Liver (tissue), 8 donors: ENCODE measurements at regions not wholly inside any gene's neighbourhood (a gene's known extent, or its start where the extent isn't known, plus 50 kb on each side); places are given as distances from the start of the nearest gene placed in this dataset.

Experiments used
- DNase-seq: peaks from one replicate; pipeline ENCODE4 v3.0.0-alpha.2; 2017; ENCODE audit warnings: low spot score
- H3K27ac ChIP-seq, 2 donors: one replicate each; pipeline ENCODE4 v1.7.0; 2013; ENCODE audit warnings: inconsistent platforms in 2 of 2, low read length in 2 of 2, control low read depth in 1 of 2, low read depth in 1 of 2, mild to moderate bottlenecking in 1 of 2
- H3K27me3 ChIP-seq, 4 donors: one replicate each; pipeline versions ENCODE4 v1.6.1 to v1.7.0; 2013; ENCODE audit warnings: low read length in 3 of 4, inconsistent platforms in 1 of 4, mild to moderate bottlenecking in 1 of 4, moderate library complexity in 1 of 4; ENCODE audit not compliant: control insufficient read depth in 4 of 4, insufficient read depth in 4 of 4
- H3K36me3 ChIP-seq, 4 donors: one replicate each; pipeline versions ENCODE4 v1.6.1 to v1.7.0; 2013; ENCODE audit warnings: low read length in 3 of 4, mild to moderate bottlenecking in 3 of 4, low read depth in 1 of 4, moderate library complexity in 1 of 4; ENCODE audit not compliant: control insufficient read depth in 4 of 4, insufficient read depth in 3 of 4
- H3K4me1 ChIP-seq, 4 donors: one replicate each; pipeline versions ENCODE4 v1.6.1 to v1.7.0; 2013; ENCODE audit warnings: low read length in 3 of 4, mild to moderate bottlenecking in 3 of 4, moderate library complexity in 1 of 4; ENCODE audit not compliant: control insufficient read depth in 4 of 4, insufficient read depth in 4 of 4
- H3K4me3 ChIP-seq, 3 donors: one replicate each; pipeline versions ENCODE4 v1.6.1 to v1.7.0; 2013; ENCODE audit warnings: low read length in 3 of 3, control low read depth in 1 of 3, low read depth in 1 of 3, mild to moderate bottlenecking in 1 of 3
- H3K9ac ChIP-seq, 2 donors: one replicate each; pipeline ENCODE4 v1.7.0; 2013; ENCODE audit warnings: low read length in 2 of 2, mild to moderate bottlenecking in 2 of 2, moderate library complexity in 2 of 2, control low read depth in 1 of 2, low read depth in 1 of 2
- H3K9me3 ChIP-seq, 4 donors: one replicate each; pipeline versions ENCODE4 v1.6.1 to v1.7.0; 2013; ENCODE audit warnings: low read length in 3 of 4; ENCODE audit not compliant: control insufficient read depth in 4 of 4
- ATF3 ChIP-seq: IDR thresholded peaks from 2 replicates; pipeline ENCODE4 v1.6.1; 2016; ENCODE audit warnings: antibody characterized with exemption
- CTCF ChIP-seq: fragments of 150-350 bp; IDR thresholded peaks from 2 replicates; pipeline ENCODE4 v1.5.1; 2017; ENCODE audit warnings: improper control_type of control experiment, low read depth, low read length; ENCODE audit not compliant: missing input control
- EGR1 ChIP-seq, 2 donors: IDR thresholded peaks; 2 replicates each; pipeline ENCODE4 v1.6.1; 2016 to 2018; ENCODE audit warnings: antibody characterized with exemption in 2 of 2, low read depth in 2 of 2
- FOXA1 ChIP-seq: IDR thresholded peaks from 2 replicates; pipeline ENCODE4 v1.6.1; 2016; ENCODE audit warnings: antibody characterized with exemption
- FOXA2 ChIP-seq: IDR thresholded peaks from 2 replicates; pipeline ENCODE4 v1.6.1; 2016; ENCODE audit warnings: antibody characterized with exemption
- HNF4A ChIP-seq, 2 donors: conservative IDR thresholded peaks; 2 replicates each; pipeline ENCODE4 v1.6.1; 2016; ENCODE audit warnings: antibody characterized with exemption in 2 of 2, mild to moderate bottlenecking in 2 of 2
- HNF4G ChIP-seq: IDR thresholded peaks from 2 replicates; pipeline ENCODE4 v1.6.1; 2016; ENCODE audit warnings: antibody characterized with exemption
- JUND ChIP-seq, 2 donors: IDR thresholded peaks; 2 replicates each; pipeline ENCODE4 v1.6.1; 2016; ENCODE audit warnings: antibody characterized with exemption in 2 of 2
- MAX ChIP-seq: IDR thresholded peaks from 2 replicates; pipeline ENCODE4 v1.6.1; 2016; ENCODE audit warnings: antibody characterized with exemption
- NR2F2 ChIP-seq: IDR thresholded peaks from 2 replicates; pipeline ENCODE4 v1.6.1; 2016; ENCODE audit warnings: antibody characterized with exemption
- RAD21 ChIP-seq, 2 donors: IDR thresholded peaks; 2 replicates each; pipeline ENCODE4 v1.6.1; 2016; ENCODE audit warnings: antibody characterized with exemption in 2 of 2, mild to moderate bottlenecking in 2 of 2
- REST ChIP-seq: IDR thresholded peaks from 2 replicates; pipeline ENCODE4 v1.6.1; 2016; ENCODE audit warnings: antibody characterized with exemption, mild to moderate bottlenecking
- RXRA ChIP-seq, 2 donors: IDR thresholded peaks; 2 replicates each; pipeline ENCODE4 v1.6.1; 2017 to 2018; ENCODE audit warnings: antibody characterized with exemption in 2 of 2, mild to moderate bottlenecking in 1 of 2
- SP1 ChIP-seq: IDR thresholded peaks from 2 replicates; pipeline ENCODE4 v1.6.1; 2018; ENCODE audit warnings: antibody characterized with exemption, mild to moderate bottlenecking
- TAF1 ChIP-seq: conservative IDR thresholded peaks from 2 replicates; pipeline ENCODE4 v1.6.1; 2016; ENCODE audit warnings: antibody characterized with exemption, mild to moderate bottlenecking
- YY1 ChIP-seq: IDR thresholded peaks from 2 replicates; pipeline ENCODE4 v1.6.1; 2016; ENCODE audit warnings: antibody characterized with exemption, mild to moderate bottlenecking
- ZBTB33 ChIP-seq: IDR thresholded peaks from 2 replicates; pipeline ENCODE4 v1.6.1; 2016; ENCODE audit warnings: antibody characterized with exemption
- WGBS: extraction: QIAGEN DNeasy Blood & Tissue Kit; methylation state at CpG from one replicate; pipeline ENCODE4 v1.1.7; 2013; 5-methylcytosine and 5-hydroxymethylcytosine counted together
- donor health status: healthy.
- donor health status: healthy.
- donor health status: healthy.
- donor health status: healthy.
- donor health status: healthy.

GRCh38 chr5:109929376-109929775 lies 239.6 kb downstream of the MAN2A1 start:
- no peak overlapping the region for H3K27ac ChIP-seq
- no peaks in the 10 kb centered on the region for H3K9me3 ChIP-seq
- H3K27me3 ChIP-seq: no peaks in the 10 kb centered on the region
- 92% methylated on average over 4 of the region's 4 CpGs for WGBS
- no peak overlapping the region for H3K9ac ChIP-seq
- no peaks in the 10 kb centered on the region for H3K36me3 ChIP-seq
- TF ChIP-seq HNF4G (no peak), YY1 (no peak), TAF1 (no peak), REST (no peak), SP1 (no peak), ATF3 (no peak), FOXA1 (no peak), HNF4A (conservative IDR thresholded peaks at IDR 0.05) (no peak), JUND (IDR thresholded peaks at IDR 0.05) (no peak), MAX (no peak), EGR1 (IDR thresholded peaks at IDR 0.05; ENCODE audit: low read depth in 2 of 2) (no peak), ZBTB33 (no peak), RAD21 (IDR thresholded peaks at IDR 0.05) (no peak), CTCF (no peak), FOXA2 (no peak), NR2F2 (no peak), RXRA (IDR thresholded peaks at IDR 0.05) (no peak)
- DNase-seq: no peak
- peaks cover 0 to 9% (median 0%) of the 10 kb centered on the region in 4 donors for H3K4me1 ChIP-seq
- H3K4me3 ChIP-seq: no peak overlapping the region

GRCh38 chr5:109929911-109930310 lies 240.2 kb downstream of the MAN2A1 start:
- H3K36me3 ChIP-seq: no peaks in the 10 kb centered on the region
- TF ChIP-seq CTCF (no peak), TAF1 (no peak), FOXA1 (no peak), EGR1 (IDR thresholded peaks at IDR 0.05; ENCODE audit: low read depth in 2 of 2) (no peak)
- H3K9ac ChIP-seq: no peak overlapping the region
- no peaks in the 10 kb centered on the region for H3K27me3 ChIP-seq
- 76% methylated on average over 1 of the region's 1 CpG for WGBS
- no peak overlapping the region for H3K4me3 ChIP-seq
- H3K4me1 ChIP-seq: peaks cover 0 to 9% (median 0%) of the 10 kb centered on the region in 4 donors
- H3K9me3 ChIP-seq: no peaks in the 10 kb centered on the region
- DNase-seq: no peak
- H3K27ac ChIP-seq: no peak overlapping the region
